GM18870 (cell line): ENCODE measurements at regions not wholly inside any gene's neighbourhood (a gene's known extent, or its start where the extent isn't known, plus 50 kb on each side); places are given as distances from the start of the nearest gene placed in this dataset.

ENCODE experiments used
- ATAC-seq: cut with Tn5 transposase; IDR thresholded peaks from one replicate; pipeline ENCODE4 v1.9.1; 2021; ENCODE audit warnings: moderate library complexity; ENCODE audit not compliant: unreplicated experiment

- no peak for ATAC-seq
Observed at GRCh38 chr13:72181661-72182060, 314.7 kb upstream of the DACH1 start.

GRCh38 chr13:72180253-72180952 is 313.4 kb upstream of the DACH1 start:
- ATAC-seq, result no peak

- no peak for ATAC-seq
Observed at GRCh38 chr13:72174549-72174948, 307.5 kb upstream of the DACH1 start.

GRCh38 chr13:72170571-72170970 is 303.6 kb upstream of the DACH1 start:
- no peak for ATAC-seq

GRCh38 chr13:72168126-72168855 is 301.3 kb upstream of the DACH1 start:
- no peak for ATAC-seq

GRCh38 chr13:72166102-72166650 is 299.2 kb upstream of the DACH1 start:
- ATAC-seq, result peak; percentile 51

GRCh38 chr13:72165276-72165675 is 298.3 kb upstream of the DACH1 start:
- no peak for ATAC-seq

- no peak for ATAC-seq
Observed at GRCh38 chr13:72164811-72165210, 297.8 kb upstream of the DACH1 start.

- no peak for ATAC-seq
Observed at GRCh38 chr13:72163678-72164077, 296.7 kb upstream of the DACH1 start.

GRCh38 chr13:72160977-72161376 is 294.0 kb upstream of the DACH1 start:
- no peak for ATAC-seq

GRCh38 chr13:72156760-72157159 is 289.8 kb upstream of the DACH1 start:
- ATAC-seq, result no peak

- ATAC-seq, result no peak
Observed at GRCh38 chr13:72153272-72153671, 286.3 kb upstream of the DACH1 start.

- ATAC-seq, result no peak
Observed at GRCh38 chr13:72151241-72151640, 284.2 kb upstream of the DACH1 start.

- no peak for ATAC-seq
Observed at GRCh38 chr13:72150502-72150901, 283.5 kb upstream of the DACH1 start.

GRCh38 chr13:72149701-72150100 is 282.7 kb upstream of the DACH1 start:
- ATAC-seq, result no peak

- no peak for ATAC-seq
Observed at GRCh38 chr13:72146816-72147215, 279.8 kb upstream of the DACH1 start.

GRCh38 chr13:72145383-72145782 is 278.4 kb upstream of the DACH1 start:
- no peak for ATAC-seq

- ATAC-seq, result no peak
Observed at GRCh38 chr13:72144636-72145035, 277.6 kb upstream of the DACH1 start.

- ATAC-seq, result no peak
Observed at GRCh38 chr13:72141855-72142519, 275.0 kb upstream of the DACH1 start.

- ATAC-seq, result no peak
Observed at GRCh38 chr13:72139192-72139591, 272.2 kb upstream of the DACH1 start.

- ATAC-seq, result no peak
Observed at GRCh38 chr13:72132075-72132474, 265.1 kb upstream of the DACH1 start.

- ATAC-seq, result no peak
Observed at GRCh38 chr13:72129117-72129516, 262.1 kb upstream of the DACH1 start.
